NCI-H345 (cell line): ENCODE measurements at regions not wholly inside any gene's neighbourhood (a gene's known extent, or its start where the extent isn't known, plus 50 kb on each side); places are given as distances from the start of the nearest gene placed in this dataset.

Source experiments
- DNase-seq: peaks from one replicate; lab custom pipeline; 2025; lab: John Stamatoyannopoulos, UW

DNA sequence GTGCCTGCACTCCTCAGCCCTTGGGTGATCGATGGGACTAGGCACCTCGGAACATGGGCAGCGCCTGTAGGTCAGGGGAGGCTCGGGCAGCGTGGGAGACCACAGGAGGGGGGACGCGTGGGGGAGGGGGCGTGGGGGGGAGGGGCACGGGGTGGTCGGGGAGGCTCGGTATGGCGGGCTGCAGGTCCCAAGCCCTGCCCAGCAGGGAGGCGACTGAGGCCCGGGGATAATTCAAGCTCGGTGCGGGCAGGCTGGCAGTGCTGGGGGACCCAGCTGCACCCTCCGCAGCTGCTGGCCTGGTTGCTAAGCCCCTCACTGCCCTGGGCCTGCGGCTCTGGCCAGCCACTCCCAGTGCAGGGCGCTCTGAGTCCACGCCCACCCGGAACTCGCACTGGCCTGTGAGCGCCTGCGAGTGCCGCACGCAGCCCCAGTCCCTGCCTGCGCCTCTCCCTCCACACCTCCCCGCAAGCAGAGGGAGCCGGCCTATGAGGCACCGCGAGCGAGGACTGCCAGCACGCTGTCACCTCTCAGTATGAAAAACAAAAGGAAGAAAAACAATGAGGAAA, 1698.3 kb upstream of the RAG2 start:
- DNase-seq: no peak

DNA sequence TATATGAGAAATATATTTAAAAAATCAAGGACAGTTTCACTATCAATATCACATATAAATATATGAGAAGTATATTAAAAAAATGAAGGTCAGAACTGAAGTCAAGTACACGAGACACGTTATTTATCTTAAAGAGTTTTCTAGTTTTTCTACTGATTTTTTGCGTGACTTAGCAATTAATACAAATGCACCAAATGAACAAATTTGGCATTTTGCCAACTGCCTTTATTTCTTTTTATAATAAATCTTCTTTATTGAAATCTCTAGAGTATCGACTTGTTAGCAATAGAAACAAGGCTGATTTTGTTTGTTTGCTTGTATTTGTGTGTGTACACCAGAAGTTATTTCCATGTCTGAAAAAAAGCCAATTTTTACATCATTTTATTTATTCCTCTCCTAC, 1684.7 kb upstream of the RAG2 start:
- no peak for DNase-seq

DNA sequence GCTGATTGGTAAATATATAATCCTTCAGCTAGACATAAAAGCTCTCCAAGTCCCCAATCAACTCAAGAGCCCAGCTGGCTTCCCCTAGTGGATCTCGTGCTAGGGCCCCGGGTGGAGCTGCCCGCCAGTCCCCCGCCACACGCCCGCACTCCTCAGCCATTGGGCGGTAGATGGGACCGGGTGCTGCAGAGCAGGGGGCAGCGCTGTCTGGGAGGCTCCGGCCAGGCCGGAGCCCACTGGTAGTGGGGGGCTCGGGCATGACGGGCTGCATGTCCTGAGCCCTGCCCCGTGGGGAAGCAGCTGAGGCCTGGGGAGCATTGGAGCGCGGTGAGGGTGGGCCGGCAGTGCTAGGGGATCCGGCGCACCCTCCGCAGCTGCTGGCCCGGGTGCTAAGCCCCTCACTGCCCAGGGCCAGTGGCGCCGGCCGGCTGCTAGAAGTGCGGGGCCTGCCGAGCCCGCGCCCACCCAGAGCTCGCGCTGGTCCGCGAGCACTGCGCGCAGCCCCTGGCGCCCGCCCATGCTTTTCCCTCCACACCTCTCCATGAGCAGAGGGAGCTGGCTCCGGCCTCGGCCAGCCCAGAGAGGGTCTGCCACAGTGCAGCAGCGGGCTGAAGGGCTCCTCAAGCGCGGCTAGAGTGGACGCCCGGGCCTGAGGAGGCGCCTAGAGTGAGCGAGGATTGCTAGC, 1680.6 kb upstream of the RAG2 start:
- DNase-seq: no peak

DNA sequence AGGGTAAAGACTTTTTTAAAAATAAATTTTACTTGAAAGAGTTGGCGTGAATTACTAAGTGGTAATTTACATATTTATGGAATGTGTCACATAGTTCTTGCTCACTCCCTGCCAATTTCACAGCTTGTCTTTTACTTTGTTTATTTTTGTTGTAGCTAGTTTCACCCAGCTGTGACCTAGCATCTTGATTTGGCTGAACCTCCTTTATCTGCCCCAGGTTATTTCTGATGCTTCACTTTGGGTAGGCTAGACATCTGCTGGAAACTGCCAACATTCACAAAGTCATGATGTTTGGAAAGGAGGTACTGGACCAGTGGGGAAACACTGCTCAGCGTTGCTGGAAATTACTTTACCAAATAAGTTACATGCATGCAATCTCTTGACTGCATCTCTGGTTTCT, 1676.0 kb upstream of the RAG2 start:
- no peak for DNase-seq

DNA sequence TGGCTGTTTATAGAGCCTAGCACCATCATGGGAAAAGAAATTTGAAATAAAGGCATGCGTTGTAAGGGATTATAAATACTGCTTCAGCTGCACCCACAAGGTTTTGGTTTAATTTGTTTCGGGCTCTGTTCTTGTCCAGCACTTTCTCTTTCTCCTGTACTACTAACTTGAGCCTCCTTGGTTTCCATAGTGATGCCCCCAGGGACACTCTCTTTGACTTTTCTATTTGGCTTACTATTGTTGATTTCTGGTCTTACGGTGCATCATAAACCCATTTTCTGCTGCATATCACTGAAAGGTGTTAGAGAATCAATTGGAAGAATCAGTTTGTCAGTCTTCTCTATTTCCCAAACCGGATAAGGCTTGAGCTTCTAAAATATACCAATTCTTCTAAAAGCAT, 1674.3 kb upstream of the RAG2 start:
- no peak for DNase-seq

DNA sequence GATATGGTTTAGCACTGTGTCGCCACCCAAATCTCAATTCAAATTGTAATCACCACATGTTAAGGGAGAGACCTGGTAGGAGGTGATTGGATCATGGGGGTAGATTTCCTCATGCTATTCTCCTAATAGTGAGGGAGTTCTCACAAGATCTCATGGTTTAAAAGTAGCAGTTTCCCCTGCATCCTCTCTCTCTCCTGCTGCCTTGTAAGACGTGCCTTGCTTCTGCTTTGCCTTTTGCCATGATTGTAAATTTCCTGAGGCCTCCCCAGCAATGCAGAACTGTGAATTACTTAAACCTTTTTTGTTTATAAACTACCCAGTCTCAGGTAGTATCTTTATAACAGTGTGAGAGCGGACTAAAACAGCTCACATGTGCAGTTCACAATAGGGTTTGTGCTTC, 1668.7 kb upstream of the RAG2 start:
- DNase-seq: no peak

DNA sequence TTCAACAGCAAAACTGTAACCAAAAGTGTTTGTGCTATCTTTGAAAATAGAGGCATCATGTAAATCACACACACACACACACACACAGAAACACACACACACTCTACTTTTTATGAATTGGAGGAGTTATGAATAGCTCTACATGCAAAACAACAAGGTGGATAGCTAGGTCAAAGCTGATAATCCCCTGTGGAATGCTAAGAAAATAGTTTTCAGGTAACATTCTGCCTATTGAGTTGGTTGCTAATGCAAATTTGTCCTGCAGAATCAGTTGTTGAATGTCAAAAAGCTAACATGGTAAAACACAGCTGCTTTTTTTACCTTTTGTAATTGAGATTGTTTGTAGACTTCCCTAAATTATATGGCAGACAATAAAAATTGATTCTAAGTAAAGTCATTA, 1658.4 kb upstream of the RAG2 start:
- DNase-seq: no peak

DNA sequence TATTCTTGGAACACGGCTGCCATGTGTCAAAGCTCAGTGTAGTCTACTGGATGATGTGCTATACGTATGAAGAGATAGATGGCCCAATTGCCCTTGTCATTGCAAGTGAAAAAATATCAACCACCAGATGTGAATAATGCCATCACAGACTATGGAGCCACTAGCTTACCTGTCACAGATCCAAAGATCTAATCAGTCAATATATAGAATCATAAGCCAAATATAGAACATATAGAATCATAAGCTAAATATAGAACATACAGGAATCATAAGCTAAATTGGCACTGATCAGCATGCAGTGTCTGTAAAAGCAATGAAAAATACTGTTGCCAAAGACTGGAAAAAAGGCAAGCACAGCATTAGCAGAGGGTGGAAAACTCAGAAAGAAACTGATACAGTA, 1656.9 kb upstream of the RAG2 start:
- no peak for DNase-seq

DNA sequence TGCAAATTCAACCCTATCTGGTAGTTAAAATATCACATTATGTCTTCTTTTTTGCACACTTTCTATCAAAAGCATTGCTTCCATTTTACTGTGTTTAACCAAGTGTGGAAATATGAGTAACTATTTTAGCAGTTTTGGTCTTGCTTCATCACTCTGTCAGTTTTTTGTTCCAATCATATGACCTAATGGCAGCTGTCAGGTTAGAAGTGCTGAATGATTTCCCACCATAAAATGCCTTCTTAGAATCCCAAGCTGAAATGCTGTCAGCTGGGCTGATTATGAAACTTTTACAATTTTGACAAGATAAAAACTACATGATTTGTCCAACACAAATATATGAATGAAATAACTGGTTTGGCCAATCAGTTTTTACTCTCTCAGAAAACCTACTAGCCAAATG, 1654.6 kb upstream of the RAG2 start:
- DNase-seq: no peak

DNA sequence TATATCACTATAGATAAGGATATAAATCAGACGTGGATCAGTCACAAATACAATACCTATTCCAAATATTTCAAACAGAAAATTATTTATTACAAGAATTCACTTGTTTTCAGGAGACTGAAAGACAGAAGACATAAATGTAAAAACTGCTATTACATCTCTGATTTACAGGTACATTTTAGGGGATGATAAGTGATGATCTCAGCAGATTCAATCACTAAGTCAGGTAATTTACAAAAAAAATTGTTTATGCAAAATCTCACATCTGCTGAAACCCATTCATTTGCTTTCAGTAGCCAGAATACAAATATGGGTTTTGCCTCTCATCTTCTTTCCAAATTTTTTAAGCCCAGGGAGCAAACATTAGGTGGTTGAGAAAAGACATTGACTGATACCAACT, 1648.4 kb upstream of the RAG2 start:
- DNase-seq: no peak

DNA sequence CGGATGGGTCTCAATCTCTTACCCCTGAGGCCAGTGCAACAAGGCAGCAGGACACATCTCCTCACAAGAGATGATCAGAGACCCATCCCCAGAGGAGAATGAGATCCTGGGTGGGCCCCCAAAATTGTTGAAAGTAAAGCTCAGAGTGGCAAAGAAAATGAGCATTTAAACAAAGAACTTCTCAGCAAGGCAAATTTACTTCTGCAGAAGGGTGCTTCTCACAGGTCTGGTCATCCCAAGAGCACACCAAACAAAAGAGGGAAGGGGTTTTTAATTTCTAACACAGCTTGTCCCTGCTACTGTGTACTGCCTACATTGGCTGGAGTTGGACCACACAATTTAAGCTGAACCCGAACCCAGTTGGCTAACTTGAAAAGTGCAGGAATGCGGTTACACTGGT, 1628.6 kb upstream of the RAG2 start:
- no peak for DNase-seq

DNA sequence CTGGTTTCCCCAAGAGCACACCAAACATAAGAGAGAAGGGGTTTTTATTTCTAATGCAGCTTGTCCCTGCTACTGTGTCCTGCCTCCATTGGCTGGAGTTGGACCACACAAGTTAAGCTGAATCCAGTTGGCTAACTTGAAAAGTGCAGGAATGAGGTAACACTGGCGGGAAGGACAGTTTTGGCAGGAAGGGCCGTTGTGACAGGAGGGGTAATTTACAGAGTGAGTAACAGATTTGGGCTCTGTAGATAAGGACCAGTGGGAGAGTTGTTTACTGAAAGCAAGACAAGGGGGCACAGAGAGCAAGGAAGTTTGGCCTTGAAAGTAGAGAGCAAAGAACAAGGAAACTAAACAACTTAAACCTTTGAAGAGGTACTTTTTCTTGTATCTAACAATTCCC, 1623.3 kb upstream of the RAG2 start:
- no peak for DNase-seq

DNA sequence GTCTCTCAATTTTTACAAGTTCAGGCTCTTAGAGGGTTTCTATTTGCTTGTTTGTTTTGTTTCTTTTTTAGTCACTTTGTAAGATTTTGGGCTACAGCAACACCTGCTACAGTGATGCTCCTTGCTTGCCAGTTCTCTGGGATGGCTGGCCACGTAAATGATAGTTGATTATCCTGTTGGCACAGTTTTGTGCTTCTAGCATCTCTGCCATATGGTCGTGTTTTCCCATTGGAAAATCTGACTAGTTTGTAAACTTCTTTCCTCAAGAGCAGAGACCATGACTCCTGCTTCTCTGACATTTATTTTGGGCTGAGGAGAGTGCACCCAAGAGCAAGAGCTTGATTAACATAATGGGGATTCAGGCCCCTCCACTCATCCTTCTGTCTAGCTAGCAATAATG, 1621.6 kb upstream of the RAG2 start:
- DNase-seq: no peak

DNA sequence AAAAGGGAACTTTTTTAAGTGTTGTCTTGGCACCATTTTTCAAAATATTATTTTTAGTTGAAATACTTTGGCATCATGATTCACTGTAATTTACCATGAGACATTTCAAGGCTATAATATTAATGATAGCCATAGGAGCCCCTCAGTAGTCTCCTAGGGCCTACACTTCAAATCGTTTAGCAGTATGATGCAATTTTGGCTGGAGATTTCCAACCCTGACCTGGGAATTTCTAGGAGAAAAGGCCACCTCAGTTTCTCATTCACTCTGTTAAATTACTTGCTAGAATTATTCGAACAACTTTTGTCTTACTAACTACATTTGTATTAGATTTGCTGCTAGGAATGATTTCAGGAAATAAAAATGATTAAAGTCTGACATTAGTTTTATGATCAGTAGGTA, 1610.9 kb upstream of the RAG2 start:
- no peak for DNase-seq

DNA sequence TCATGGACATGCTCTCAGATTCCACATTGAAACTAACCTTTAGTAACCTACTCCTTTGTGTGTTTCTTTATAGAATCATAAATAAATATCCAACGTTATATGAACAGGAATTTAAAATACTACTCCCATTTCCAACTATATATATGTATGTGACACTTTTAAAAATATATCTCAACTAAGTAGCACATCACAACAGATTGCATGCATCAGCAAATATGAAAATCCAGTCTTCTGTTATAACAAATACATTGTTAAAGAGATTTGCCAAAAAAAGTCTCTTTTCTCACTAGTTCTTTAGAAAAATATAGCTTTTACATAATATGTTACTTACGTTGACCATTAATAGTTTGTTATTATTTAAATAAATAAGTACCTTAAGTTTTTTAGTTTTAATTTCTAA, 1608.6 kb upstream of the RAG2 start:
- DNase-seq: no peak

DNA sequence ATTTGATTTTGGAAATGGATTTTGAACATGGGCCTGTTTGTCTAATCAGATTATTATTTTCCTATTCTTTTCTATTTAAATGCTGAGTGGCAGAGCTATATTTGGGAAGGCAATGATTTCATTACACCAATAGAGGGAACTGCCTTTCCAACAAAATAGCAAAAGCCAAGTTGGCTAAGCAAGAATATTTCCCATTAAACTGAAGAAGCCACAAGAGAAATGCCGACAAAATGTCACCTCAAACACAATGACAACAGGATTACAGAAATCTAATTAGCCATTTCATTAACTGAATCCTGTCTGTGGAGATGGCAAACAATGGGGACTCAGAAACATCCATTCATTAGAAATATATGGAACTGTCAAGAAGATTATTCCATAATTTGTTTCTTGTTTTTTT, 1593.1 kb upstream of the RAG2 start:
- DNase-seq: no peak

DNA sequence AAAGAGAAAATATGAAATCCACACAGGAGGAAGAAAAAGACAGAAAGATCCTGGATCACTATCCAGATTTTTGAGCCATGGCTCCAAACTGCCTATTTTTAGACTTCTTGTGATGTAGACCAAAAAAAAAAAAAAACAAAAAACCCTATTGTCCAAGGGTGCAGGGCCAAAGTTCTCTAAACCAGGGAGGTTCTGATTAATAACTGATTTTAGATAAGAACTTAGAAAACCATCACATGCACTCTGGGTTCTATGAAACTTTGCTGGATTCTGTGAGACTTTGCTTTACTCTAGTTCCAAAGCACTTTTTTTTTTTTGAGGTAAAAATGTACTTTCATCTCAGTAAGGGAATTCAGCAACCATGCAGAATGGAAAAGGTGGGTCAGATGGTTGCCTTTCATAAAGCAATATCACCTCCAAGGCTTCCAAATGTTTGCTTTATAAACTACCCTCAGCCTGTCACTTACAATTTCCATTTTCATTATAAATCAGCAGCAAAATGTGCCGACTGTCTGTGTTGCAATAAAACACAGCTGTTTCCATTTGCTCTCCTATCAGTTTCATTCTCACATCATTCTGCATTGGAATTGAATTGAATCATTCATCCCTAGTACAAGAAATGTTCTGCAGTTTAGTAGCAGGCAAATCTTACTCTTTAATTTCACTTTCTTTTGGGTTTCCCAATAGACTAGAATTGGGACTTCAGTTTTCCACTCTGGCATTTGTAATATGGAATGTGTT, 1584.3 kb upstream of the RAG2 start:
- DNase-seq: no peak

DNA sequence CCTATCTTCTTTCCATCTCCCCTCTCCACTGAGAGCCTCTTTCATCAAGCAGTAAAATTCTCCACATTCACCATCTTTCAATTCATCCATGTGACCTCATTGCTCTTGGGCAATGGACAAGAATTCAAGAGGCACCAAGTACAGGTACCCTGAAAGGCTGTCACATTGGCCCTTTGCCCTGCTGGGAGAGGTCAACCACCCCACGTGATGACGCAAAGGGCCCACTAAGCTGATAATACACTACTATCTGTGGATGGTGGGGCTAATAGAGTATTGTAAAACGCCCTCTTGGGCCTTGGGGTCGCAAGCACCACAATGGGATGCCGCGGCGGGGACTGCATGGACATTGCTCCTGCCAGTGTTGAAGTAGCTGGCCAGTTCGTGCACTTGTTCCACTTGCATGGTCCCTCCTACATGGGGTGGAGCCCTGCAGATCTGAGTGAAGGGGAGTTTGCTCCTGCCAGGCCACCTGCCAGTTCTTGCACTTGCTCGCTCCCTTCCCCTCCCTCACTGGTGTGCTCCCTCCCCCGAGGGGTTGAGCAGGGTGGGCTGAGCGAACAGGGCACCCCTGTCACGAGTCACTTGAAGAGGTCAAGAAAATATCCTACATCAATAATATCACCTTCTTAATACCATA, 1578.8 kb upstream of the RAG2 start:
- no peak for DNase-seq

DNA sequence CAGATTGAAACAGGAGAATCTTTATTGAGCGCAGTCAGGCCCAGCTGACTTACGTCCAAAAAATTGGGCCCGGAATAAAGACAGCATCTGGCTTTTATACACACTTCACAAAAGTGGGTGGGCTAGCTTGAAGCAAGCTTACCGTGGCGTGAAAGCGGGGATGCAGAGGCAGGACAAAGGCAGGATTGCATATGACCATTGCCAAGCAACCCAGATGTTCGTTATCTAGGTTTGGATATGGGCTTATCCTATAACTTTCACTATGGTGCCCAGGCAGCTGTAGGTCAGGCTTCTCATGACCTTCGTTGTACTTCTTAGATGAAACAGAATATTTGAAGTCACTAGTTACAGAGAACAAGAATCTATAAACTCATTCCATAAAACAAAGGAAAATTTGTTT, 1575.6 kb upstream of the RAG2 start:
- no peak for DNase-seq

DNA sequence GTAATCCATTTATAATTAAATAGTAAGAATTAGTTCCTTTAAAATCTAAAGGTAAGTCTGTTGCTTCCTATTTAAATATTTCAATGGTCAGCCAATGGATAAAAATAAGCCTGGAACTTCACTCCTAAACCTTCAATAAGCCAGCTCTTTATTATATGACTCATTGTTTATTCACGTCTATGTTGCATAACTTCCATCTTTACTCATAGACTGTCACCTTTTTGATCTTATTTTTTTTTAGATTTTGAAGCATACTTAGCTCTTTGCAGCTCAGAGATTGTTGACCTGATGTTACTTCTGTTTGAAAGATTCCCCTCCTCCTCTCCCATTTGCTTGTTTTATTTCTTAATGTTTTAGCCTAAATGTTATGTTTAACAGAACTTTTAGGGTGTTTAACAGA, 1571.2 kb upstream of the RAG2 start:
- no peak for DNase-seq

DNA sequence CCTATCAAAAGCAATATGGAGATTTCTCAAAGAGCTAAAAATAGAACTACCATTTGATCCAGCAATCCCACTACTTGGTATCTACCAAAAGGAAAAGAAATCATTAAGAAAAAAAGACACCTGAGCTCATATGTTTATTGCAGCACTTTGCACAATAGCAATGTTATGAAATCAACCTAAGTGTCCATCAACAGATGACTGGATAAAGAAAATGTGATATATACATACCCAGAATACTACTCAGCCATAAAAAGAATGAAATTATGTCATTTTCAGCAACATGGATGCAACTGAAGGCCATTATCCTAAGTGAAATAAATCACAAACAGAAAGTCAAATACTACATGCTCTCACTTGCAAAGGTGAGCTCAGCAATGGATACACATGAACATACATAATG, 1565.5 kb upstream of the RAG2 start:
- DNase-seq: no peak

DNA sequence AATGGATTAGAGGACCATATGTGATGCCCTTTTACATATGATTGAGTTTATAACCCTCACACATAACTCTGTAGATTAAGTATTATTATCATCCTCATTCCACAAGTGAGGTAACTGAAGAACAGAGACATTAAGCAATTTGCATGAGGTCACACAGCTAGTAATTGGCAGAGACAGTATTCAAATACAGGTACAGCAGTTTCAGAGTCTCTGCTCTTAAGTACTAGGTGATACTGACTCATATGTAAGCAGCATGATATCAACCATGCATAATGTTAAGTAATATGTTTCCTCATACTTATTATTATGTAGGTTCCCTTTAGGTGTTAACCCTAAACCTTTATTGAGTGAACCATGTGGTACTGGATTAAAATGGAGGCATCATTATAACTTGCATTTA, 1562.4 kb upstream of the RAG2 start:
- no peak for DNase-seq

DNA sequence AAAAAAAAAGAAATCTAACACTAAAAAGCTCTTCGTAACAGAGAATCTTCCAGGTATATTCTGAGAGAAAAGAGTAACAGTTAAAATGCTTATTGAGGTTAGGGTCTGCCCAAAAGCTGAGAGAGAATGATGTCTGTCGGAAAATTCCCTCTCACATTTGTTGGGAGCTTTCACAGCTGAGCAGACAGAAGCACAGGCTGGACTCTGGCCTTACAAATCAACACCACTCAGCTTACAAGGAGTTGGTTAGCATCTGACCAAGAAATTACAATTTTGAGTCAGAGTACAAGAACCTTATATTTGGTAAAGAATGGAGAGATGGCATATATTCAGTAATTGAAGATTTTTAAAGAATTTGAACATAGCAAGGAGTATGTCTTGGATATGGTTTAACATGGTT, 1561.0 kb upstream of the RAG2 start:
- DNase-seq: no peak
